Astrocyte of the spinal cord (primary cell): ENCODE measurements at regions not wholly inside any gene's neighbourhood (a gene's known extent, or its start where the extent isn't known, plus 50 kb on each side); places are given as distances from the start of the nearest gene placed in this dataset.

Experiments used
- DNase-seq: peaks from one replicate; pipeline ENCODE4 v3.0.0; 2011; ENCODE audit warnings: low read depth, low spot score
- H3K4me3 ChIP-seq: 2 replicates; pipeline ENCODE4 v1.5.1; 2011; ENCODE audit warnings: low read depth, mild to moderate bottlenecking, low read length, moderate library complexity
- in situ Hi-C: cut with HindIII; loops from 2 replicates; pipeline ENCODE4 v1.10.0; 2017; ENCODE audit warnings: low sequenced_read_pairs
- TF ChIP-seq, protein P1 (sequence below): IDR thresholded peaks from 2 replicates; pipeline ENCODE4 v1.5.1; 2012; ENCODE audit warnings: low read depth, mild to moderate bottlenecking, low read length, inconsistent platforms

DNA sequence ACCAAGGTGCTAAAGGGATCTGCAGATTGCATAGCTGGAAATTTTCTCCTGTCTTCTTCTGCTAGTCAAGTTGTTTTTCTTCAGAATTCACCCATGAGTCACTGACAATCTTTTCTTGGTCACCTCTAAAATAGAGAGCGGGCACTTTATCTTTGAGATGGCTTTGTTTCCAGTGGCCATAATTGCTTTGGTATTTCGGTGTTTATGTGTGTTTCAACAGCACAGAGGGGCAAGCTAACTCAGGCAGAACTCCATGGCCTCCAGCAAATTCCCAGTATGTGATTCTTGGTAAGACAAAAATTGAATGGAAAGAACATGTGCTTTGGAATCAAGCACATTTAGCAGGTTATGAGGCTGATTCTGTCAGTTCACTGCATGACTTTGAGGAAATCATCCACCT, 656.8 kb downstream of the VRK1 start:
- TF ChIP-seq, protein P1, sequence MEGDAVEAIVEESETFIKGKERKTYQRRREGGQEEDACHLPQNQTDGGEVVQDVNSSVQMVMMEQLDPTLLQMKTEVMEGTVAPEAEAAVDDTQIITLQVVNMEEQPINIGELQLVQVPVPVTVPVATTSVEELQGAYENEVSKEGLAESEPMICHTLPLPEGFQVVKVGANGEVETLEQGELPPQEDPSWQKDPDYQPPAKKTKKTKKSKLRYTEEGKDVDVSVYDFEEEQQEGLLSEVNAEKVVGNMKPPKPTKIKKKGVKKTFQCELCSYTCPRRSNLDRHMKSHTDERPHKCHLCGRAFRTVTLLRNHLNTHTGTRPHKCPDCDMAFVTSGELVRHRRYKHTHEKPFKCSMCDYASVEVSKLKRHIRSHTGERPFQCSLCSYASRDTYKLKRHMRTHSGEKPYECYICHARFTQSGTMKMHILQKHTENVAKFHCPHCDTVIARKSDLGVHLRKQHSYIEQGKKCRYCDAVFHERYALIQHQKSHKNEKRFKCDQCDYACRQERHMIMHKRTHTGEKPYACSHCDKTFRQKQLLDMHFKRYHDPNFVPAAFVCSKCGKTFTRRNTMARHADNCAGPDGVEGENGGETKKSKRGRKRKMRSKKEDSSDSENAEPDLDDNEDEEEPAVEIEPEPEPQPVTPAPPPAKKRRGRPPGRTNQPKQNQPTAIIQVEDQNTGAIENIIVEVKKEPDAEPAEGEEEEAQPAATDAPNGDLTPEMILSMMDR, result no peak
- no peak overlapping the region for H3K4me3 ChIP-seq
- DNase-seq, result no peak
- in situ Hi-C loops, result no loop called here

DNA sequence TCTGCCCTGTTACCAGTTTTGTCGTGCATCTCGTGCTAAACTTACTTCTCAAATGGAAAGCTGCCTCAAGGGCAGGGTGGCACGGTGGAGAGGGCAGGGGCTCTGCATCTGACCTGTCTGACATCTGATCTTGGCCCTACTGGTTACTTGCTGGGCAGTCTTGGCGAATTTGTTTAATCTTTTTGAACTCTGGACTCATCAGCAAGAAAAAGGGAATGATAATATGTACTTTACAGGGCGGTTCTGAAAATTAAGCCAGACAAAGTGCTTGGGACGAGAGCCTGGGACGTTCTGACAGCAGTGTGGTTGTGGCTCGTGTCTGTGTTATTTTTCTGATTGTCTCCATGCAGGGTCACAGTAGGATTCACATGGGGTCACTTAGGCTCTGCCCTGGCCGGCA, 659.3 kb downstream of the VRK1 start:
- TF ChIP-seq, protein P1, result no peak
- no peak for DNase-seq
- in situ Hi-C loops, result no loop called here
- H3K4me3 ChIP-seq, result no peak overlapping the region

DNA sequence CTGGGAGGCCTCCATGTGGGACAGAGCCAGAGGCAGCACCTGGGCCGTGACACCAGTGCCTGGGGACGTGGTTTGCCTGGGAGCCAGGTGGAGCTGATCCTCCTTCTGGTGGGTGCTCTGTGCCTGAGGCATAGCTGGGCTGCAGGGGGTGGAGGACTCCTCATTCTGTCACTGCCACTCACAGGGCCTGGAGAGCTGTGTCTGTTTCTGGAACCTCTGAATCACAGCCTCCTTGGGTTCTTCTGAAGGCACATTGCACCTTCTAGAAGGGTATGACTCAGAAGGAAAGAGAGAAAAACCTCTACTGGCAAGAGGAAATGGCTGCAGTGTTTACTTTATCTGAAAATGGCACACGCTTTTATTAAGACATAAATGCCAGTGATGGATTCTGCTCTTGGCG, 659.8 kb downstream of the VRK1 start:
- no peak overlapping the region for H3K4me3 ChIP-seq
- TF ChIP-seq, protein P1, result no peak
- in situ Hi-C loops, result no loop called here
- no peak for DNase-seq

DNA sequence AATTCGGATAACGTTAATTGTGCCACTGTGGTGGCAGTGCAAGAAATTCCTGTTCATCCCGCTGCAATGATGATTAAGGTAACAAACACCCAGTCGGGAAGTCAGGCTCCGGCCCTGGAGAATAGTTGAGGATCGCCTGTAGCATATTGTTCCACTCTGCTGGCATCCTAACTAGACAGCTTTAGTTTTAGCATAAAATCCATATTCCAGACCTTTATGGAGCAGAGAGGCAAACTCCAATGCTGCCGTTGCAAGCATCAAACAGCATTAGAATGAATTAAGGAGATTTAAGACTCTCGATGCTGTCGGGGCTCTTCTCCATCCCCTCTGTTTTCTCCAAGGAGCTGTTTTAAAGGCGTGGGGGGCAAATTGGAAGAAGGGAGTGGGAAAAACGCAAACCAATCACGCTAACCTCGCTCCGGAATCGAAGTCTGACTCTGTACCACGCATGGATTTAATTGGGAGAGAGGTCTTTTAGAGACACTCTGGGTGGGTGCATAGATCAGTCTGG, 660.4 kb downstream of the VRK1 start:
- H3K4me3 ChIP-seq, result no peak overlapping the region
- TF ChIP-seq, protein P1, result no peak
- no peak for DNase-seq
- in situ Hi-C loops, result no loop called here

- TF ChIP-seq, protein P1, result no peak
- DNase-seq, result no peak
- in situ Hi-C loops, result no loop called here
- no peak overlapping the region for H3K4me3 ChIP-seq
Observed at GRCh38 chr14:97458255-97458654, 661.1 kb downstream of the VRK1 start.

DNA sequence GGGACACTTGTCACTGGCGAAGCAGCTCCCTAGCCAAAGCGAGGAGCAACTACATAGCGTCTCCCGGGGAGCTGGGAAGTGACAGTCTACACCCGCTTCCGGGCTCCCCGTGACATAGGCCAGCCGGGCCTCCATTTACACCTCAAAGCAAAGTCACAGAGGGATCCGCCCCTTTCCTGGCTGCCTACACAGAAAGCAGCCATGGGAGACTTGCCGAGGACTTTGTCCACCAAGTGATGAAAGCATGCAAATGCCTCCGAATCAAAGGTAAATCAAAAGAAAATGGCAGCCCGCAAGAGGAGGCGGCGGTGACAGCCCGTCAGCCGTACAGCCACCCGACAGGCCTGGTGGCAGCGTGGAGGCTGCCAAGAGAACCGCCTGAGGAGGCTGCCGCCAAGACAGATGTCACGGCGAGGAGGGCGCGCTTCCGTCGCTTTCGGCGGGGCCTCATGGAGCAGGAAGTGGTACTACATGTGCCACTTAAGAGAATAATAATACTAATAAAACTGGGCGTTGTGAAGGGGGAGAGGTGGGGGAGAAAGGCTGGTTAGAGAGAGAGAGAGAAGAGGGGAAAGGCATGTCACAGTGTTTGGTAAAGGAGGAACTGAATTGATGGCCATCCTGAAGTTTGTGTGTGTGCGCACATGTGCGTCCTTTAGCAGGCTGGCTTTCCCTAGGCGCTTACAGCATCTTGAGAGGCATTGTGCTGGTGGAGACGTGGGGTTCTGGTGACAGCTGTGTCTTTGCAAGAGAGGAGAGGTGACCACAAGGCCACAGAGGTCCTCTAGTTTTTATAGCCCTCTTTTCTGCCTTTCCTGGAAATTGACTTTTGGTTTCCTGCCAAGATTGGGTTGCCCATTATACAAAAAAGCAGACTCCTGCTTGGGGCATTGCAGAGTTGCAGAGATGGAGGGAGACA, 661.7 kb downstream of the VRK1 start:
- in situ Hi-C loops, result no loop called here
- no peak overlapping the region for H3K4me3 ChIP-seq
- TF ChIP-seq, protein P1, result no peak
- DNase-seq, result no peak
